Caco-2 (cell line): ENCODE measurements at regions not wholly inside any gene's neighbourhood (a gene's known extent, or its start where the extent isn't known, plus 50 kb on each side); places are given as distances from the start of the nearest gene placed in this dataset.

Experiments
- BruUV-seq: library from RNA; stranded (reverse); fragments of 400-500 nt; replicated peaks from 2 replicates; lab custom pipeline; 2021; lab: Mats Ljungman, UMichigan
- CTCF ChIA-PET: fragments of 300-600 bp; sonication (Branson Sonifier 250); formaldehyde crosslinking; loops from one replicate; lab custom pipeline; 2022; ENCODE audit warnings: antibody characterized with exemption; lab: Charles Lee
- POLR2A ChIA-PET: fragments of 300-600 bp; sonication (Branson Sonifier 250); formaldehyde crosslinking; loops from one replicate; lab custom pipeline; 2022; ENCODE audit warnings: antibody characterized with exemption; lab: Charles Lee
- DNase-seq, 2 experiments: peaks; one replicate each; pipeline versions ENCODE4 v3.0.0 to v3.0.0-alpha.2; 2020 to 2022
- H3K27me3 ChIP-seq: replicated peaks from 2 replicates; pipeline ENCODE4 v1.6.0; 2011; ENCODE audit warnings: low read length; ENCODE audit not compliant: control insufficient read depth, insufficient read depth
- H3K36me3 ChIP-seq: 2 replicates; pipeline ENCODE4 v1.5.1; 2011; ENCODE audit warnings: low read length; ENCODE audit not compliant: control insufficient read depth, insufficient read depth
- H3K4me1 ChIP-seq: fragments of 250-450 bp; sonication (Bioruptor Pico); 2 replicates; pipeline ENCODE4 v1.5.1; 2020; ENCODE audit warnings: mild to moderate bottlenecking
- H3K4me3 ChIP-seq: 2 replicates; pipeline ENCODE4 v1.5.1; 2011; ENCODE audit warnings: low read depth, mild to moderate bottlenecking, control low read depth, low read length
- H3K9me3 ChIP-seq: fragments of 250-450 bp; sonication (Bioruptor Pico); 2 replicates; pipeline ENCODE4 v1.5.1; 2020; ENCODE audit warnings: mild to moderate bottlenecking, moderate library complexity
- H3K27ac Mint-ChIP-seq: one replicate; pipeline ENCODE4 v1.8.0; 2022; ENCODE audit warnings: mixed read lengths; ENCODE audit not compliant: unreplicated experiment
- H3K27me3 Mint-ChIP-seq: one replicate; pipeline ENCODE4 v1.8.0; 2022; ENCODE audit warnings: mixed read lengths; ENCODE audit not compliant: insufficient read depth, unreplicated experiment
- H3K36me3 Mint-ChIP-seq: one replicate; pipeline ENCODE4 v1.8.0; 2022; ENCODE audit warnings: mild to moderate bottlenecking, mixed read lengths; ENCODE audit not compliant: insufficient read depth, unreplicated experiment
- H3K4me1 Mint-ChIP-seq: one replicate; pipeline ENCODE4 v1.8.0; 2022; ENCODE audit warnings: low read depth, mixed read lengths; ENCODE audit not compliant: unreplicated experiment
- H3K4me3 Mint-ChIP-seq: one replicate; pipeline ENCODE4 v1.8.0; 2022; ENCODE audit warnings: mild to moderate bottlenecking, moderate library complexity, mixed read lengths; ENCODE audit not compliant: unreplicated experiment
- H3K9me3 Mint-ChIP-seq: one replicate; pipeline ENCODE4 v1.8.0; 2022; ENCODE audit warnings: mixed read lengths; ENCODE audit not compliant: unreplicated experiment
- CTCF ChIP-seq, 2 experiments: fragments of 200-600 bp in 1 of 2; IDR thresholded peaks; 1 replicate in 1 of 2; 2 replicates in 1 of 2; pipeline versions ENCODE4 v1.5.1 to v1.8.0; 2011 to 2022; ENCODE audit warnings: antibody characterized with exemption in 1 of 2, control low read depth in 1 of 2, inconsistent platforms in 1 of 2, low read depth in 1 of 2, low read length in 1 of 2, mild to moderate bottlenecking in 1 of 2, moderate library complexity in 1 of 2; ENCODE audit not compliant: insufficient read depth in 1 of 2, severe bottlenecking in 1 of 2, unreplicated experiment in 1 of 2
- intact Hi-C: fragments of 100-400 bp; cut with micrococcal nuclease; formaldehyde crosslinking; loops from one replicate; pipeline ENCODE4 v1.10.0; 2022; ENCODE audit not compliant: unreplicated experiment

GRCh38 chr22:27307545-27308247, 493.9 kb downstream of the MN1 start:
- no TSS peak for BruUV-seq
- Mint-ChIP-seq H3K9me3 (no peaks in the 10 kb centered on the region), H3K36me3 (no peaks in the 10 kb centered on the region), H3K4me3 (no peak overlapping the region), H3K27me3 (no peaks in the 10 kb centered on the region), H3K4me1 (no peaks in the 10 kb centered on the region), H3K27ac (no peak overlapping the region)
- H3K27me3 ChIP-seq, result no peaks in the 10 kb centered on the region
- ChIA-PET POLR2A (no interaction called here), CTCF (no interaction called here)
- H3K9me3 ChIP-seq, result no peaks in the 10 kb centered on the region
- H3K36me3 ChIP-seq, result no peaks in the 10 kb centered on the region
- TF ChIP-seq CTCF (IDR thresholded peaks at IDR 0.05; ENCODE audit: insufficient read depth in 1 of 2, low read depth in 1 of 2, low read length in 1 of 2, severe bottlenecking in 1 of 2, unreplicated experiment in 1 of 2), result no peak
- intact Hi-C loops, result no loop called here
- no peak overlapping the region for H3K4me3 ChIP-seq
- no peak for DNase-seq
- peaks cover 10% of the 10 kb centered on the region for H3K4me1 ChIP-seq

GRCh38 chr22:27308513-27308912, 493.0 kb downstream of the MN1 start:
- ChIA-PET CTCF (no interaction called here), POLR2A (no interaction called here)
- Histone ChIP-seq H3K9me3 (no peaks in the 10 kb centered on the region), H3K27me3 (no peaks in the 10 kb centered on the region), H3K36me3 (no peaks in the 10 kb centered on the region), H3K4me1 (peaks cover 18% of the 10 kb centered on the region), H3K4me3 (no peak overlapping the region)
- Mint-ChIP-seq H3K4me1 (no peaks in the 10 kb centered on the region), H3K9me3 (no peaks in the 10 kb centered on the region), H3K36me3 (no peaks in the 10 kb centered on the region), H3K27ac (no peak overlapping the region), H3K27me3 (no peaks in the 10 kb centered on the region), H3K4me3 (no peak overlapping the region)
- no TSS peak for BruUV-seq
- TF ChIP-seq CTCF (IDR thresholded peaks at IDR 0.05; ENCODE audit: insufficient read depth in 1 of 2, low read depth in 1 of 2, low read length in 1 of 2, severe bottlenecking in 1 of 2, unreplicated experiment in 1 of 2), result no peak
- no peak for DNase-seq
- intact Hi-C loops, result no loop called here

- POLR2A ChIA-PET, result no interaction called here
- H3K27me3 ChIP-seq, result no peaks in the 10 kb centered on the region
- H3K4me3 ChIP-seq, result no peak overlapping the region
- H3K4me1 ChIP-seq, result peaks cover 30% of the 10 kb centered on the region
- Mint-ChIP-seq H3K9me3 (no peaks in the 10 kb centered on the region), H3K27ac (no peak overlapping the region), H3K36me3 (no peaks in the 10 kb centered on the region), H3K4me1 (peaks cover 2% of the 10 kb centered on the region), H3K4me3 (no peak overlapping the region), H3K27me3 (no peaks in the 10 kb centered on the region)
- CTCF ChIA-PET, result no interaction called here
- no peak for DNase-seq
- H3K9me3 ChIP-seq, result no peaks in the 10 kb centered on the region
- BruUV-seq, result no TSS peak
- H3K36me3 ChIP-seq, result no peaks in the 10 kb centered on the region
- intact Hi-C loops, result no loop called here
- TF ChIP-seq CTCF (IDR thresholded peaks at IDR 0.05; ENCODE audit: insufficient read depth in 1 of 2, low read depth in 1 of 2, low read length in 1 of 2, severe bottlenecking in 1 of 2, unreplicated experiment in 1 of 2), result no peak
Observed at GRCh38 chr22:27309697-27310096, 491.9 kb downstream of the MN1 start.
